GM13976 (cell line): ENCODE measurements at regions not wholly inside any gene's neighbourhood (a gene's known extent, or its start where the extent isn't known, plus 50 kb on each side); places are given as distances from the start of the nearest gene placed in this dataset.

ENCODE experiments used
- DNase-seq: peaks from one replicate; pipeline ENCODE4 v3.0.0; 2012; ENCODE audit warnings: low spot score
- CTCF ChIP-seq: IDR thresholded peaks from 2 replicates; pipeline ENCODE4 v1.5.1; 2012; ENCODE audit warnings: borderline replicate concordance, mild to moderate bottlenecking; ENCODE audit not compliant: insufficient read depth; ENCODE audit errors: extremely low read depth, missing control alignments, control extremely low read depth
- in situ Hi-C: fragments of 300-500 bp; cut with MboI; formaldehyde crosslinking; loops from one replicate; pipeline ENCODE4 v1.12.0; 2022; ENCODE audit warnings: low sequenced_read_pairs, mixed read lengths, inconsistent platforms; ENCODE audit not compliant: unreplicated experiment

DNA sequence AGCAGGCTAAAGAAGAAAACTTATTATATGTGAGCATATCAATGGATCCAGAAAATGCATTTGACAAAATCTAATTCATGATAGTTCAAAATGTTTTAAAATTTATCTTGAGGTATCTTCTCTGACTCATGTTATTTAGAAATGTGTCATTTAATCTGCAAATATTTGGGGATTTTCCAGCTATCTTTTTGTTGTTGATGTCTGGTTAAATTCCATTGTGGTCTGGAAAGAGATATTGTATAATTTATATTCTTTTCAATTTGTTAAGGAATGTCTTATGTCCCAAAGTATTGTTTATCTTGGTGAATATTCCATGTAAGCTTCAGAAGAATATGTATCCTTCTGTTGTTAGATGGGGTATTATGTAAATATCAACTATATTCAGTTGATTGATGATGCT lies 942.5 kb downstream of the KCNMA1 start:
- in situ Hi-C loops = no loop called here
- DNase-seq = no peak
- TF ChIP-seq CTCF = no peak

DNA sequence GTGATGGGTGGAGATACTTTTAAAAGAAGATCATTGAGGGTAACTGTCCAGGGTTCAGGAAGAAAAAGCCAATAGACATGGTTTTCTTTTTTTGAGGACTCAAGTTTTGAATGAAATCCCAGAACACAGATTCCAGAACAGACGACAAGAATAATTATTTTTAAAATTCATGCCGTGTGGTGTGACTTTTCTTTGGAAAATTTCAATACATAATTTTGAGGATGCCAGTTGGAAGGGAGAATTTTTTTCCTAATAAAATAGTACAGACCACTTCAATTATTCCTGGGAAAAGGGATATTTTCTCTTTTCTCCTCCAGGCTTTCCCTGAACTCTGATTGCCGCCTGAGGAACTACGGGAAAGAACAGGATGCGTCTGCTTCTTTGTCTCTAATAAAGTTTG lies 951.4 kb downstream of the KCNMA1 start:
- TF ChIP-seq CTCF = no peak
- in situ Hi-C loops = no loop called here
- no peak for DNase-seq

GRCh38 chr10:76684968-76685367 lies 952.6 kb downstream of the KCNMA1 start:
- in situ Hi-C loops = no loop called here
- no peak for TF ChIP-seq CTCF
- no peak for DNase-seq

GRCh38 chr10:76681153-76681552 lies 956.5 kb downstream of the KCNMA1 start:
- in situ Hi-C loops = no loop called here
- DNase-seq = no peak
- no peak for TF ChIP-seq CTCF

DNA sequence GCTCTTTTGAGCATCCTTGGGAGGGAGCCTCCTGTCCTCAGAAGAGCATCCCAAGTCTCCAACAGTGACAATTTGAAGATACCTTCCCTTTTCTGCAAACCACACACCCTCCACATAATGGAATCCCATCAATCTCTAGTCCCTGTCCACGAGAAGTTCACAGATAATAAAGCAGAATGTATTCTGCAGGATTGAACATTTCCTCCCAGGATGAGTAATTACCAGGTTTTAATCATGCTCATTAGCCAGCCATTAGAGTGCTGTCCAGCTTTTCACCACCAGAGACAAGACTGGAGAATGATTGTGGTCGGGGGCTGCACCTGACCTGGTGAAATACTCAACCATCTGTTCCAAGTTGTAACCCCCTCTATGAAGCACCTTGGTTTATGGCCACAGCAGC lies 958.6 kb downstream of the KCNMA1 start:
- no peak for TF ChIP-seq CTCF
- no peak for DNase-seq
- in situ Hi-C loops = no loop called here

GRCh38 chr10:76675951-76676587 lies 961.5 kb downstream of the KCNMA1 start:
- in situ Hi-C loops = no loop called here
- DNase-seq = no peak

More at GRCh38 chr10:76675951-76676587, 961.5 kb downstream of the KCNMA1 start:
- TF ChIP-seq CTCF = no peak
